Activated CD4-positive, alpha-beta memory T cell treated with anti-CD3 and anti-CD28 coated beads, Interleukin-2, amount 10 ng/mL, durations not matched to agents 7 days and 5 days (primary cell): ENCODE measurements at regions not wholly inside any gene's neighbourhood (a gene's known extent, or its start where the extent isn't known, plus 50 kb on each side); places are given as distances from the start of the nearest gene placed in this dataset.
"Not testable (repeated sequence)": the region's sequence is repeated elsewhere in the genome, so short reads cannot be mapped to it uniquely, and the experiment has no call there.

Source experiments
- CTCF ChIA-PET: fragments of 350-600 bp; sonication (Branson Sonifier 250); formaldehyde crosslinking; loops from one replicate; lab custom pipeline; 2021; ENCODE audit warnings: antibody characterized with exemption, inconsistent platforms; lab: Charles Lee
- POLR2A ChIA-PET: fragments of 350-600 bp; sonication (Branson Sonifier 250); formaldehyde crosslinking; loops from one replicate; lab custom pipeline; 2021; ENCODE audit warnings: antibody characterized with exemption; lab: Charles Lee
- DNase-seq: peaks from one replicate; pipeline ENCODE4 v3.0.0-alpha.2; 2020
- H3K27ac Mint-ChIP-seq: one replicate; pipeline ENCODE4 v1.8.0; 2021; ENCODE audit warnings: mild to moderate bottlenecking, mixed read lengths
- H3K27me3 Mint-ChIP-seq: one replicate; pipeline ENCODE4 v1.8.0; 2021; ENCODE audit warnings: mixed read lengths
- H3K36me3 Mint-ChIP-seq: one replicate; pipeline ENCODE4 v1.8.0; 2021; ENCODE audit warnings: low read depth, mixed read lengths
- H3K4me1 Mint-ChIP-seq: one replicate; pipeline ENCODE4 v1.8.0; 2021; ENCODE audit warnings: mixed read lengths
- H3K4me3 Mint-ChIP-seq: one replicate; pipeline ENCODE4 v1.8.0; 2021; ENCODE audit warnings: mild to moderate bottlenecking, mixed read lengths
- H3K9me3 Mint-ChIP-seq: one replicate; pipeline ENCODE4 v1.8.0; 2021; ENCODE audit warnings: mixed read lengths

GRCh38 chr10:71912431-71912830, 51.8 kb upstream of the CHST3 start:
- Mint-ChIP-seq H3K27ac (no peak overlapping the region), H3K4me1 (no peaks in the 10 kb centered on the region), H3K9me3 (peaks cover 5% of the 10 kb centered on the region), H3K4me3 (no peak overlapping the region), H3K27me3 (peaks cover 4% of the 10 kb centered on the region), H3K36me3 (no peaks in the 10 kb centered on the region)
- no peak for DNase-seq
- CTCF ChIA-PET: no interaction called here
- POLR2A ChIA-PET: no interaction called here

- no peak for DNase-seq
- Mint-ChIP-seq H3K36me3 (no peaks in the 10 kb centered on the region), H3K4me3 (no peak overlapping the region), H3K27ac (no peak overlapping the region), H3K9me3 (peaks cover 3% of the 10 kb centered on the region), H3K27me3 (peaks cover 3% of the 10 kb centered on the region), H3K4me1 (no peaks in the 10 kb centered on the region)
- ChIA-PET POLR2A (no interaction called here), CTCF (no interaction called here)
Observed at GRCh38 chr10:71911296-71911953, 52.8 kb upstream of the CHST3 start.

- Mint-ChIP-seq H3K9me3 (no peaks in the 10 kb centered on the region), H3K36me3 (no peaks in the 10 kb centered on the region), H3K27ac (no peak overlapping the region), H3K27me3 (peaks cover 3% of the 10 kb centered on the region), H3K4me3 (no peak overlapping the region), H3K4me1 (no peaks in the 10 kb centered on the region)
- CTCF ChIA-PET: interaction anchor here (1.3 kb wide), 1 partner anchor 13 kb away, joined by 3 read pairs; no protein-coding TSS in a partner anchor
- POLR2A ChIA-PET: no interaction called here
- DNase-seq: no peak
Observed at GRCh38 chr10:71909399-71910083, 54.7 kb upstream of the CHST3 start.

GRCh38 chr10:71908998-71909397, 55.2 kb upstream of the CHST3 start:
- ChIA-PET POLR2A (no interaction called here), CTCF (interaction anchor here (1.3 kb wide), 1 partner anchor 13 kb away, joined by 3 read pairs; no protein-coding TSS in a partner anchor)
- Mint-ChIP-seq H3K4me3 (no peak overlapping the region), H3K4me1 (no peaks in the 10 kb centered on the region), H3K27me3 (peaks cover 3% of the 10 kb centered on the region), H3K27ac (no peak overlapping the region), H3K9me3 (no peaks in the 10 kb centered on the region), H3K36me3 (no peaks in the 10 kb centered on the region)
- no peak for DNase-seq

GRCh38 chr10:71905164-71905563, 54.1 kb upstream of the PSAP start:
- no peak for DNase-seq
- Mint-ChIP-seq H3K27ac (no peak overlapping the region), H3K36me3 (no peaks in the 10 kb centered on the region), H3K4me3 (no peak overlapping the region), H3K27me3 (peaks cover 3% of the 10 kb centered on the region), H3K4me1 (no peaks in the 10 kb centered on the region), H3K9me3 (no peaks in the 10 kb centered on the region)
- CTCF ChIA-PET: interaction anchor here (1.3 kb wide), 1 partner anchor 9 kb away, joined by 6 read pairs; no protein-coding TSS in a partner anchor
- POLR2A ChIA-PET: no interaction called here

GRCh38 chr10:71903636-71904250, 52.7 kb upstream of the PSAP start:
- H3K9me3 Mint-ChIP-seq, H3K4me1 Mint-ChIP-seq, POLR2A ChIA-PET, H3K27ac Mint-ChIP-seq, H3K4me3 Mint-ChIP-seq, DNase-seq, H3K36me3 Mint-ChIP-seq, H3K27me3 Mint-ChIP-seq: not testable (repeated sequence)
- CTCF ChIA-PET: interaction anchor here (0.8 to 1.4 kb wide), 4 partner anchors 7 to 145 kb away, joined by 3 to 6 read pairs (median 4); no protein-coding TSS in a partner anchor

- no peak for DNase-seq
- Mint-ChIP-seq H3K9me3 (no peaks in the 10 kb centered on the region), H3K4me3 (no peak overlapping the region), H3K36me3 (no peaks in the 10 kb centered on the region), H3K27ac (no peak overlapping the region), H3K27me3 (no peaks in the 10 kb centered on the region), H3K4me1 (peaks cover 3% of the 10 kb centered on the region)
- ChIA-PET POLR2A (no interaction called here), CTCF (interaction anchor here (0.9 kb wide), 1 partner anchor 146 kb away, joined by 4 read pairs; no protein-coding TSS in a partner anchor)
Observed at GRCh38 chr10:71902351-71902750, 51.3 kb upstream of the PSAP start.
